OCI-LY7 (cell line): ENCODE measurements at regions not wholly inside any gene's neighbourhood (a gene's known extent, or its start where the extent isn't known, plus 50 kb on each side); places are given as distances from the start of the nearest gene placed in this dataset.

Experiments
- CTCF ChIP-seq: fragments of 200-600 bp; sonication (generic); conservative IDR thresholded peaks from 2 replicates; pipeline ENCODE4 v1.5.1; 2014; ENCODE audit warnings: mild to moderate bottlenecking, antibody characterized with exemption, low read length, moderate library complexity, mixed read lengths
- EZH2phosphoT487 ChIP-seq: fragments of 200-600 bp; sonication (generic); IDR thresholded peaks from 2 replicates; pipeline ENCODE4 v1.6.1; 2018; ENCODE audit warnings: low read depth, borderline replicate concordance, mild to moderate bottlenecking, mixed run types, antibody characterized with exemption, low read length, moderate library complexity, mixed read lengths

GRCh38 chr6:167674486-167674885, 152.2 kb upstream of the AFDN start:
- TF ChIP-seq CTCF (no peak), EZH2phosphoT487 (no peak)
